Hepatocyte (in vitro differentiated cells): ENCODE measurements at regions not wholly inside any gene's neighbourhood (a gene's known extent, or its start where the extent isn't known, plus 50 kb on each side); places are given as distances from the start of the nearest gene placed in this dataset.

Experiments used
- CTCF ChIP-seq: fragments of 200-600 bp; sonication (generic); IDR thresholded peaks from 2 replicates; pipeline ENCODE4 v1.5.1; 2016; ENCODE audit warnings: antibody characterized with exemption, mild to moderate bottlenecking; ENCODE audit not compliant: poor library complexity
- EZH2 ChIP-seq: fragments of 200-600 bp; sonication (generic); IDR thresholded peaks from 2 replicates; pipeline ENCODE4 v1.6.1; 2016; ENCODE audit warnings: antibody characterized with exemption, mild to moderate bottlenecking, borderline replicate concordance
- EZH2phosphoT487 ChIP-seq: fragments of 200-600 bp; sonication (generic); IDR thresholded peaks from one replicate; pipeline ENCODE4 v1.6.1; 2018; ENCODE audit warnings: antibody characterized with exemption, mild to moderate bottlenecking, low read depth, moderate library complexity; ENCODE audit not compliant: unreplicated experiment, severe bottlenecking

DNA sequence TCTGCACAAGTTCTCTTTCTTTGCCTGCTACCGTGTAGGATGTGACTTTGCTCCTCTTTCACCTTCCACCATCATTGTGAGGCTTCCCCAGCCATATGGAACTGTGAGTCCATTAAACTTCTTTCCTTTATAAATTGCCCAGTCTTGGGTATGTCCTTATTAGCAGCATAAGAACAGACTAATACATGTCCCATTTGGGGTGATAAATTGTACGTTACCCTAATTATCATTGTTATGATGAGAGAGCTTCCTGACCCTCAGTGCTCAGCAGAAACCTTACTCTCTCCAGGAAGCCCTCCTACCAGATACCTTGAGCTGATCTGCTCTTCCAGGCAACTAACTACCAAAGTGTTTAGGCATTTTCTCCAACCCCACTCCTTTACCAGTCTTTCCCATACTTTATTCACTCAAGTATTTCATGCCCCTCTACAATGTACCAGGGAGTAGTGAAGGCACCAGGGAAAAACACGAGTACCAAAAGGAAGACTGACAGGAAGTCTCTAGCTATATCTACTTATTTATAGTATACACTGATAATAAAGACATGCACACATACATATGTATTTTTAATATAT lies 196.2 kb downstream of the MYCN start:
- TF ChIP-seq EZH2phosphoT487 (no peak), CTCF (no peak), EZH2 (no peak)
